Suprapubic skin (tissue), 4 donors: ENCODE measurements at regions not wholly inside any gene's neighbourhood (a gene's known extent, or its start where the extent isn't known, plus 50 kb on each side); places are given as distances from the start of the nearest gene placed in this dataset.

ENCODE experiments used
- EP300 ChIP-seq: sonication (generic); formaldehyde crosslinking; IDR thresholded peaks from one replicate; pipeline ENCODE4 v1.6.1; 2017; ENCODE audit warnings: antibody characterized with exemption
- POLR2A ChIP-seq, 2 donors: fragments of 450-650 bp; IDR thresholded peaks; one replicate each; pipeline ENCODE4 v1.6.1; 2017; ENCODE audit warnings: antibody characterized with exemption in 2 of 2, mild to moderate bottlenecking in 2 of 2, moderate library complexity in 2 of 2
- POLR2AphosphoS5 ChIP-seq, 3 donors: sonication (generic); formaldehyde crosslinking; IDR thresholded peaks; one replicate each; pipeline ENCODE4 v1.6.1; 2017; ENCODE audit warnings: antibody characterized with exemption in 3 of 3
- TF ChIP-seq, protein P1 (sequence below), 2 donors: fragments of 200-600 bp in 1 of 2; fragments of 450-650 bp in 1 of 2; sonication (generic) in 1 of 2; IDR thresholded peaks; one replicate each; pipeline ENCODE4 v1.5.1; 2016 to 2019; ENCODE audit warnings: antibody characterized with exemption in 2 of 2, mild to moderate bottlenecking in 1 of 2, moderate library complexity in 1 of 2

DNA sequence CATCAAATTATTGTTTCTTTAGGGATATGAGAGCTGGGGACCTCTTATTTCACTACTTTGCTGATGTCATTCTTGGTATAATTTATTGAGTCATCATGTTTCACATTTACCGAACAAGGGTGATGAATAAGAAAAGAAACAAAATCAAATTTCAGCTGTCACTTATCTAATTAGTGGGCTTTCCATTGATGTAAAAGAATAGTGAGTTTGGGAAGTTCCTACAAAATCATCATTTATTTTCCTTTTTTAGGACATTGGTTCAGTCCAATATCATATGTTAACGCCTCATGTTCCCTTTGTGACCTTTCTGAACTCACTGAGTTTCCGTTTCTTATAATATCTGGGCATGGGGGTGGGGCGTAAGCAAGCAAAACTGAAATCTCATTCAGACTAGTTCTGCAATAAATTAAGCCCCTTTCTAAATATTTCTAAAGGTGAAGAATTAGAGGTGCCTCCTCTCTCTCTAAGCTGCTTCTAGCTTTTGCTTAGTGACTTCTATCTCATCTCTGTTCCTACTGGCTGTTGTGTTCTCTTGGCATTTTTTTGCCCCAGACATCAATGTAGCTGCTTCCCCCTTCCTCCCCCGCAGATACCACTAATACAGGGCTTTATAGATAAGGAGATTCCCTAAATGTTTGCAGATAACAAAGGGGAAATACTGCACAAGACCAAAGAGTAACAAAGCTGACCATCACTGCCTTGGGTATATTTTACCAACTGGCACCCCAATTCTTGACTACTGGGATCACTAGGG is 238.0 kb upstream of the CTNNB1 start:
- TF ChIP-seq, protein P1, sequence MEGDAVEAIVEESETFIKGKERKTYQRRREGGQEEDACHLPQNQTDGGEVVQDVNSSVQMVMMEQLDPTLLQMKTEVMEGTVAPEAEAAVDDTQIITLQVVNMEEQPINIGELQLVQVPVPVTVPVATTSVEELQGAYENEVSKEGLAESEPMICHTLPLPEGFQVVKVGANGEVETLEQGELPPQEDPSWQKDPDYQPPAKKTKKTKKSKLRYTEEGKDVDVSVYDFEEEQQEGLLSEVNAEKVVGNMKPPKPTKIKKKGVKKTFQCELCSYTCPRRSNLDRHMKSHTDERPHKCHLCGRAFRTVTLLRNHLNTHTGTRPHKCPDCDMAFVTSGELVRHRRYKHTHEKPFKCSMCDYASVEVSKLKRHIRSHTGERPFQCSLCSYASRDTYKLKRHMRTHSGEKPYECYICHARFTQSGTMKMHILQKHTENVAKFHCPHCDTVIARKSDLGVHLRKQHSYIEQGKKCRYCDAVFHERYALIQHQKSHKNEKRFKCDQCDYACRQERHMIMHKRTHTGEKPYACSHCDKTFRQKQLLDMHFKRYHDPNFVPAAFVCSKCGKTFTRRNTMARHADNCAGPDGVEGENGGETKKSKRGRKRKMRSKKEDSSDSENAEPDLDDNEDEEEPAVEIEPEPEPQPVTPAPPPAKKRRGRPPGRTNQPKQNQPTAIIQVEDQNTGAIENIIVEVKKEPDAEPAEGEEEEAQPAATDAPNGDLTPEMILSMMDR (IDR thresholded peaks at IDR 0.05): no peak
- no peak for TF ChIP-seq POLR2A (IDR thresholded peaks at IDR 0.05)
- no peak for TF ChIP-seq POLR2AphosphoS5 (IDR thresholded peaks at IDR 0.05)
- no peak for TF ChIP-seq EP300
